ENCODE measurements at regions not wholly inside any gene's neighbourhood (a gene's known extent, or its start where the extent isn't known, plus 50 kb on each side); places are given as distances from the start of the nearest gene placed in this dataset.

DNA sequence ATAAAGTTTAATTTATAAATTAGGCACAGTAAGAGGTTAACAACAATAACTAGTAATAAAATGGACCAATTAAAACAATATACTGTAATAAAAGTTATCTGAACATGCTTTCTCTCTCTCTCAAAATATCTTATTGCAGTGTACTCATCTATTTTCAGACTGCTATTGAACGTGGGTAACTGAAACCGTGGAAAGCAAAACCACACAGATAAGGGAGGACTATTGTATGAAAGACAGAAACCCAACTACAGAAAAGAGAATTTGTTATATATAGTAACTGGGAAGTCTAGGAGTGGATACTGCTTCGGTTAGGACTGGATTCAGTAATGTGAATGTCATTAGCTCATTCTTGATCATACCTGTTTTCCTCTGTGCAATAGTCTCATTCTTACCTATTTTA, 119.3 kb upstream of the DAZL start:
- no peak overlapping the region for H3K27ac ChIP-seq
- no peak for TF ChIP-seq ZFX (IDR thresholded peaks at IDR 0.05)
- TF ChIP-seq CTCF (conservative IDR thresholded peaks at IDR 0.05): no peak

DNA sequence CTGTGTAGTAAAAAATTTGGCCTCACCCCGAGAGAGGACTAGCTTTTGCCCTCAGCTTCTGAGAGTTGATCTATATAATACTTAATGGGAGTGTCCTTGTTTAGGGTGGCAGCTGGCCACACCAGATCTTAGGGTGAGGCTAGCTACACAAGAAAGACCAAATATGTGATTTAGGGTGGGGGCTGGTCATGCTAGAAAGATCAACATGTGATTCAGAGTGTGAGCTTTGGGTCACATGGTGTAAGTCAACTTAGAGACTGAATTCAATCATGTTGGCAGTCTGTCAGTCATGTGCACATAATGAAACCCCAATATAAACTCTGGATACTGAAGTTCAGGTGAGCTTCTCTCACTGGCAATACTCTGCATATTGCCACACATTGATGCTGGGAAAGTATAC, 120.7 kb upstream of the DAZL start:
- no peak overlapping the region for H3K27ac ChIP-seq
- TF ChIP-seq CTCF (conservative IDR thresholded peaks at IDR 0.05) (no peak), ZFX (IDR thresholded peaks at IDR 0.05) (no peak)

GRCh38 chr3:16728770-16729745, 123.8 kb upstream of the DAZL start:
- TF ChIP-seq ZFX (IDR thresholded peaks at IDR 0.05) (no peak), CTCF (conservative IDR thresholded peaks at IDR 0.05) (no peak)
- no peak overlapping the region for H3K27ac ChIP-seq

GRCh38 chr3:16738451-16738850, 133.2 kb upstream of the DAZL start:
- TF ChIP-seq CTCF (conservative IDR thresholded peaks at IDR 0.05): no peak
- TF ChIP-seq ZFX (IDR thresholded peaks at IDR 0.05): no peak
- no peak overlapping the region for H3K27ac ChIP-seq

- H3K27ac ChIP-seq: no peak overlapping the region
- TF ChIP-seq ZFX (IDR thresholded peaks at IDR 0.05): no peak
- no peak for TF ChIP-seq CTCF (conservative IDR thresholded peaks at IDR 0.05)
Measured at GRCh38 chr3:16739541-16740105, 134.4 kb upstream of the DAZL start.

DNA sequence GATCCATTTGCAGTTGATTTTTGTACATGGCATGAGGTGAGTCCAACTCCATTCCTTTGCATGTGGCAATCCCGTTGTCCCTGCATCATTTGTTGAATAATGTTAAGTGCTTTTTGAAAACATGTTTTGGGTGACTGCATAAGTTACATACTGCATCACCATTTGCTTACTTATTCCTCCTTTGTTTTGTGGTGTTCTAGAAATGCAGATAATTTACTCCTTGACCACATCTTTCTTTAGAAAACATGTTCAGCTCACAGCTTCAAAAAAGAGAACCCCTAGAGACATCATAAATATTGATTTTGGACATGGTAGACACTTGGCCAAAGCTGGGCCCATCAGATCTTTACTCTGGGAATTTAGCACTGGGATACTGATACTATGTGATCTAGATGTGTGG, 135.3 kb upstream of the DAZL start:
- no peak overlapping the region for H3K27ac ChIP-seq
- TF ChIP-seq CTCF (conservative IDR thresholded peaks at IDR 0.05) (no peak), ZFX (IDR thresholded peaks at IDR 0.05) (no peak)

GRCh38 chr3:16741103-16741758, 136.0 kb upstream of the DAZL start:
- H3K27ac ChIP-seq: no peak overlapping the region
- TF ChIP-seq ZFX (IDR thresholded peaks at IDR 0.05): no peak
- TF ChIP-seq CTCF (conservative IDR thresholded peaks at IDR 0.05): no peak
